Subcutaneous abdominal adipose tissue (tissue), 5 donors: ENCODE measurements at regions not wholly inside any gene's neighbourhood (a gene's known extent, or its start where the extent isn't known, plus 50 kb on each side); places are given as distances from the start of the nearest gene placed in this dataset.

Experiments used
- H3K27ac ChIP-seq: one replicate; pipeline ENCODE4 v1.7.0; 2013; ENCODE audit warnings: low read depth, mild to moderate bottlenecking, inconsistent platforms, low read length, moderate library complexity
- H3K27me3 ChIP-seq, 5 donors: one replicate each; pipeline ENCODE4 v1.7.0; 2013; ENCODE audit warnings: low read length in 5 of 5, inconsistent platforms in 1 of 5; ENCODE audit not compliant: control insufficient read depth in 5 of 5, insufficient read depth in 4 of 5
- H3K36me3 ChIP-seq, 5 donors: one replicate each; pipeline ENCODE4 v1.7.0; 2013; ENCODE audit warnings: low read length in 5 of 5; ENCODE audit not compliant: control insufficient read depth in 5 of 5, insufficient read depth in 5 of 5
- H3K4me1 ChIP-seq, 5 donors: one replicate each; pipeline ENCODE4 v1.7.0; 2013; ENCODE audit warnings: low read length in 5 of 5, mild to moderate bottlenecking in 3 of 5, moderate library complexity in 1 of 5; ENCODE audit not compliant: control insufficient read depth in 5 of 5, insufficient read depth in 5 of 5
- H3K4me3 ChIP-seq, 5 donors: one replicate each; pipeline ENCODE4 v1.7.0; 2013; ENCODE audit warnings: low read length in 5 of 5, low read depth in 1 of 5
- H3K9ac ChIP-seq, 5 donors: one replicate each; pipeline ENCODE4 v1.7.0; 2013; ENCODE audit warnings: low read length in 5 of 5, mild to moderate bottlenecking in 4 of 5, moderate library complexity in 3 of 5
- H3K9me3 ChIP-seq, 5 donors: one replicate each; pipeline ENCODE4 v1.7.0; 2013; ENCODE audit warnings: low read length in 5 of 5; ENCODE audit not compliant: control insufficient read depth in 5 of 5
- donor health status: healthy.
- donor health status: healthy.
- donor health status: healthy.
- donor health status: healthy.
- donor health status: healthy.

GRCh38 chr5:2174538-2174937, 291.8 kb upstream of the IRX4 start:
- Histone ChIP-seq H3K27me3 (peaks cover 13 to 32% (median 24%) of the 10 kb centered on the region in 5 donors), H3K4me1 (peaks cover 0 to 2% (median 0%) of the 10 kb centered on the region in 5 donors), H3K9ac (no peak overlapping the region), H3K36me3 (no peaks in the 10 kb centered on the region), H3K9me3 (no peaks in the 10 kb centered on the region), H3K4me3 (no peak overlapping the region), H3K27ac (no peak overlapping the region)

GRCh38 chr5:2173151-2173834, 290.6 kb upstream of the IRX4 start:
- Histone ChIP-seq H3K27ac (no peak overlapping the region), H3K9me3 (no peaks in the 10 kb centered on the region), H3K27me3 (peaks cover 13 to 32% (median 27%) of the 10 kb centered on the region in 5 donors), H3K9ac (no peak overlapping the region), H3K4me1 (peaks cover 0 to 3% (median 0%) of the 10 kb centered on the region in 5 donors), H3K4me3 (no peak overlapping the region), H3K36me3 (no peaks in the 10 kb centered on the region)

- Histone ChIP-seq H3K27me3 (peaks cover 10 to 32% (median 26%) of the 10 kb centered on the region in 5 donors), H3K9ac (no peak overlapping the region), H3K9me3 (no peaks in the 10 kb centered on the region), H3K27ac (no peak overlapping the region), H3K4me1 (peaks cover 0 to 3% (median 0%) of the 10 kb centered on the region in 5 donors), H3K36me3 (no peaks in the 10 kb centered on the region), H3K4me3 (no peak overlapping the region)
These were observed 289.7 kb upstream of the IRX4 start for GRCh38 chr5:2172471-2172870.

GRCh38 chr5:2170761-2171160, 288.0 kb upstream of the IRX4 start:
- Histone ChIP-seq H3K36me3 (no peaks in the 10 kb centered on the region), H3K4me3 (no peak overlapping the region), H3K9me3 (no peaks in the 10 kb centered on the region), H3K9ac (no peak overlapping the region), H3K27ac (no peak overlapping the region), H3K4me1 (peaks cover 0 to 3% (median 0%) of the 10 kb centered on the region in 5 donors), H3K27me3 (peaks cover 15 to 37% (median 34%) of the 10 kb centered on the region in 5 donors)

GRCh38 chr5:2169850-2170760, 287.4 kb upstream of the IRX4 start:
- no peaks in the 10 kb centered on the region for H3K9me3 ChIP-seq
- H3K4me3 ChIP-seq, result no peak overlapping the region
- no peak overlapping the region for H3K9ac ChIP-seq
- no peak overlapping the region for H3K27ac ChIP-seq
- peaks cover 0 to 3% (median 0%) of the 10 kb centered on the region in 5 donors for H3K4me1 ChIP-seq
- no peaks in the 10 kb centered on the region for H3K36me3 ChIP-seq
- peaks cover 13 to 37% (median 35%) of the 10 kb centered on the region in 5 donors for H3K27me3 ChIP-seq

- Histone ChIP-seq H3K27ac (no peak overlapping the region), H3K9me3 (no peaks in the 10 kb centered on the region), H3K9ac (no peak overlapping the region), H3K36me3 (no peaks in the 10 kb centered on the region), H3K27me3 (peaks cover 13 to 39% (median 35%) of the 10 kb centered on the region in 5 donors), H3K4me3 (no peak overlapping the region), H3K4me1 (peaks cover 0 to 3% (median 0%) of the 10 kb centered on the region in 5 donors)
These were observed 286.7 kb upstream of the IRX4 start for GRCh38 chr5:2169430-2169808.

GRCh38 chr5:2168601-2169429, 286.1 kb upstream of the IRX4 start:
- Histone ChIP-seq H3K4me3 (no peak overlapping the region), H3K27ac (no peak overlapping the region), H3K27me3 (peaks cover 13 to 42% (median 37%) of the 10 kb centered on the region in 5 donors), H3K9me3 (no peaks in the 10 kb centered on the region), H3K9ac (no peak overlapping the region), H3K36me3 (no peaks in the 10 kb centered on the region), H3K4me1 (peaks cover 0 to 3% (median 0%) of the 10 kb centered on the region in 5 donors)

GRCh38 chr5:2167671-2168070, 284.9 kb upstream of the IRX4 start:
- no peak overlapping the region for H3K4me3 ChIP-seq
- H3K27me3 ChIP-seq, result peaks cover 13 to 42% (median 34%) of the 10 kb centered on the region in 5 donors
- peaks cover 0 to 3% (median 0%) of the 10 kb centered on the region in 5 donors for H3K4me1 ChIP-seq
- H3K36me3 ChIP-seq, result no peaks in the 10 kb centered on the region
- no peak overlapping the region for H3K27ac ChIP-seq
- no peak overlapping the region for H3K9ac ChIP-seq
- H3K9me3 ChIP-seq, result no peaks in the 10 kb centered on the region

- H3K9me3 ChIP-seq, result no peaks in the 10 kb centered on the region
- peaks cover 13 to 35% (median 28%) of the 10 kb centered on the region in 5 donors for H3K27me3 ChIP-seq
- no peaks in the 10 kb centered on the region for H3K36me3 ChIP-seq
- no peak overlapping the region for H3K9ac ChIP-seq
- no peak overlapping the region for H3K27ac ChIP-seq
- no peak overlapping the region for H3K4me3 ChIP-seq
- peaks cover 0 to 3% (median 0%) of the 10 kb centered on the region in 5 donors for H3K4me1 ChIP-seq
These were observed 284.3 kb upstream of the IRX4 start for GRCh38 chr5:2166979-2167377.
